Immature natural killer cell (primary cell): ENCODE measurements at regions not wholly inside any gene's neighbourhood (a gene's known extent, or its start where the extent isn't known, plus 50 kb on each side); places are given as distances from the start of the nearest gene placed in this dataset.

Source experiments
- DNase-seq, 3 donors: peaks; one replicate each; pipeline ENCODE4 v3.0.0; 2022; ENCODE audit warnings: mixed read lengths in 1 of 3
- H3K27ac Mint-ChIP-seq, 6 donors: one replicate each; pipeline ENCODE4 v1.8.0; 2020; ENCODE audit warnings: mixed read lengths in 6 of 6, mild to moderate bottlenecking in 5 of 6, inconsistent platforms in 4 of 6, moderate library complexity in 3 of 6
- H3K27me3 Mint-ChIP-seq, 3 donors: one replicate each; pipeline ENCODE4 v1.8.0; 2020 to 2021; ENCODE audit warnings: low read depth in 3 of 3, mild to moderate bottlenecking in 3 of 3, mixed read lengths in 3 of 3, moderate library complexity in 3 of 3, inconsistent platforms in 1 of 3
- H3K36me3 Mint-ChIP-seq, 3 donors: one replicate each; pipeline ENCODE4 v1.8.0; 2020; ENCODE audit warnings: mixed read lengths in 3 of 3, inconsistent platforms in 2 of 3, mild to moderate bottlenecking in 2 of 3
- H3K4me1 Mint-ChIP-seq, 2 donors: one replicate each; pipeline ENCODE4 v1.8.0; 2020; ENCODE audit warnings: inconsistent platforms in 2 of 2, mild to moderate bottlenecking in 2 of 2, mixed read lengths in 2 of 2, moderate library complexity in 1 of 2
- H3K4me3 Mint-ChIP-seq, 5 donors: one replicate each; pipeline ENCODE4 v1.8.0; 2020; ENCODE audit warnings: mild to moderate bottlenecking in 5 of 5, mixed read lengths in 5 of 5, inconsistent platforms in 3 of 5, moderate library complexity in 3 of 5
- H3K9me3 Mint-ChIP-seq, 6 donors: one replicate each; pipeline ENCODE4 v1.8.0; 2020; ENCODE audit warnings: mild to moderate bottlenecking in 6 of 6, mixed read lengths in 6 of 6, inconsistent platforms in 4 of 6, moderate library complexity in 3 of 6

GRCh38 chr3:168314166-168314565 lies 218.4 kb upstream of the GOLIM4 start:
- Mint-ChIP-seq H3K4me3 (no peak overlapping the region), H3K27ac (no peak overlapping the region), H3K4me1 (no peaks in the 10 kb centered on the region), H3K36me3 (no peaks in the 10 kb centered on the region), H3K9me3 (peaks cover 0 to 2% (median 0%) of the 10 kb centered on the region in 6 donors), H3K27me3 (peaks cover 0 to 2% (median 0%) of the 10 kb centered on the region in 3 donors)
- no peak for DNase-seq

- no peak for DNase-seq
- no peak overlapping the region for H3K27ac Mint-ChIP-seq
- peaks cover 0 to 2% (median 0%) of the 10 kb centered on the region in 3 donors for H3K27me3 Mint-ChIP-seq
- H3K9me3 Mint-ChIP-seq, result no peaks in the 10 kb centered on the region
- no peaks in the 10 kb centered on the region for H3K4me1 Mint-ChIP-seq
- no peaks in the 10 kb centered on the region for H3K36me3 Mint-ChIP-seq
- H3K4me3 Mint-ChIP-seq, result no peak overlapping the region
Observed at GRCh38 chr3:168312984-168313383, 217.3 kb upstream of the GOLIM4 start.

- DNase-seq, result no peak
- Mint-ChIP-seq H3K36me3 (no peaks in the 10 kb centered on the region), H3K27ac (no peak overlapping the region), H3K27me3 (no peaks in the 10 kb centered on the region), H3K4me3 (no peak overlapping the region), H3K9me3 (peaks cover 0 to 9% (median 0%) of the 10 kb centered on the region in 6 donors), H3K4me1 (no peaks in the 10 kb centered on the region)
Observed at GRCh38 chr3:168307893-168308292, 212.2 kb upstream of the GOLIM4 start.

- peaks cover 0 to 9% (median 0%) of the 10 kb centered on the region in 6 donors for H3K9me3 Mint-ChIP-seq
- H3K27ac Mint-ChIP-seq, result no peak overlapping the region
- no peak for DNase-seq
- H3K27me3 Mint-ChIP-seq, result peaks cover 0 to 2% (median 0%) of the 10 kb centered on the region in 3 donors
- no peak overlapping the region for H3K4me3 Mint-ChIP-seq
- no peaks in the 10 kb centered on the region for H3K36me3 Mint-ChIP-seq
- no peaks in the 10 kb centered on the region for H3K4me1 Mint-ChIP-seq
Observed at GRCh38 chr3:168295027-168295426, 199.3 kb upstream of the GOLIM4 start.

GRCh38 chr3:168292296-168292695 lies 196.6 kb upstream of the GOLIM4 start:
- DNase-seq, result no peak
- Mint-ChIP-seq H3K4me3 (no peak overlapping the region), H3K4me1 (no peaks in the 10 kb centered on the region), H3K27ac (no peak overlapping the region), H3K9me3 (peaks cover 0 to 3% (median 0%) of the 10 kb centered on the region in 6 donors), H3K36me3 (no peaks in the 10 kb centered on the region), H3K27me3 (peaks cover 0 to 2% (median 0%) of the 10 kb centered on the region in 3 donors)

- no peak for DNase-seq
- Mint-ChIP-seq H3K27me3 (peaks cover 0 to 2% (median 0%) of the 10 kb centered on the region in 3 donors), H3K36me3 (no peaks in the 10 kb centered on the region), H3K4me3 (no peak overlapping the region), H3K27ac (no peak overlapping the region), H3K4me1 (no peaks in the 10 kb centered on the region), H3K9me3 (no peaks in the 10 kb centered on the region)
Observed at GRCh38 chr3:168289471-168290008, 193.8 kb upstream of the GOLIM4 start.

GRCh38 chr3:168288511-168289401 lies 193.0 kb upstream of the GOLIM4 start:
- no peaks in the 10 kb centered on the region for H3K36me3 Mint-ChIP-seq

GRCh38 chr3:168285506-168285905 lies 189.8 kb upstream of the GOLIM4 start:
- DNase-seq, result no peak
- no peaks in the 10 kb centered on the region for H3K4me1 Mint-ChIP-seq
- H3K9me3 Mint-ChIP-seq, result peaks cover 0 to 2% (median 0%) of the 10 kb centered on the region in 6 donors
- no peaks in the 10 kb centered on the region for H3K36me3 Mint-ChIP-seq
- H3K4me3 Mint-ChIP-seq, result no peak overlapping the region
- H3K27me3 Mint-ChIP-seq, result no peaks in the 10 kb centered on the region
- H3K27ac Mint-ChIP-seq, result no peak overlapping the region

More at GRCh38 chr3:168288511-168289401, 193.0 kb upstream of the GOLIM4 start:
- Mint-ChIP-seq H3K9me3 (no peaks in the 10 kb centered on the region), H3K4me1 (no peaks in the 10 kb centered on the region), H3K4me3 (no peak overlapping the region), H3K27ac (no peak overlapping the region), H3K27me3 (peaks cover 0 to 2% (median 0%) of the 10 kb centered on the region in 3 donors)
- DNase-seq, result no peak

GRCh38 chr3:168284728-168285127 lies 189.0 kb upstream of the GOLIM4 start:
- H3K4me3 Mint-ChIP-seq, result no peak overlapping the region
- H3K4me1 Mint-ChIP-seq, result no peaks in the 10 kb centered on the region
- H3K9me3 Mint-ChIP-seq, result peaks cover 0 to 2% (median 0%) of the 10 kb centered on the region in 6 donors

GRCh38 chr3:168275662-168276061 lies 179.9 kb upstream of the GOLIM4 start:
- DNase-seq, result no peak
- Mint-ChIP-seq H3K4me3 (no peak overlapping the region), H3K36me3 (no peaks in the 10 kb centered on the region), H3K27ac (no peak overlapping the region), H3K27me3 (peaks cover 0 to 3% (median 2%) of the 10 kb centered on the region in 3 donors), H3K9me3 (no peaks in the 10 kb centered on the region), H3K4me1 (no peaks in the 10 kb centered on the region)

More at GRCh38 chr3:168284728-168285127, 189.0 kb upstream of the GOLIM4 start:
- no peak for DNase-seq
- Mint-ChIP-seq H3K36me3 (no peaks in the 10 kb centered on the region), H3K27me3 (no peaks in the 10 kb centered on the region), H3K27ac (no peak overlapping the region)

- Mint-ChIP-seq H3K27ac (no peak overlapping the region), H3K4me3 (no peak overlapping the region), H3K36me3 (no peaks in the 10 kb centered on the region), H3K27me3 (peaks cover 0 to 3% (median 2%) of the 10 kb centered on the region in 3 donors), H3K9me3 (no peaks in the 10 kb centered on the region), H3K4me1 (no peaks in the 10 kb centered on the region)
- no peak for DNase-seq
Observed at GRCh38 chr3:168273917-168274316, 178.2 kb upstream of the GOLIM4 start.

- no peaks in the 10 kb centered on the region for H3K9me3 Mint-ChIP-seq
Observed at GRCh38 chr3:168273036-168273435, 177.3 kb upstream of the GOLIM4 start.

GRCh38 chr3:168272343-168272985 lies 176.7 kb upstream of the GOLIM4 start:
- no peak overlapping the region for H3K4me3 Mint-ChIP-seq
- H3K4me1 Mint-ChIP-seq, result no peaks in the 10 kb centered on the region
- peaks cover 0 to 3% (median 2%) of the 10 kb centered on the region in 3 donors for H3K27me3 Mint-ChIP-seq
- no peak overlapping the region for H3K27ac Mint-ChIP-seq
- DNase-seq, result no peak
- no peaks in the 10 kb centered on the region for H3K9me3 Mint-ChIP-seq
- H3K36me3 Mint-ChIP-seq, result no peaks in the 10 kb centered on the region

More at GRCh38 chr3:168273036-168273435, 177.3 kb upstream of the GOLIM4 start:
- Mint-ChIP-seq H3K27ac (no peak overlapping the region), H3K4me3 (no peak overlapping the region), H3K27me3 (peaks cover 0 to 3% (median 2%) of the 10 kb centered on the region in 3 donors), H3K4me1 (no peaks in the 10 kb centered on the region), H3K36me3 (no peaks in the 10 kb centered on the region)
- DNase-seq, result no peak

- no peak for DNase-seq
- H3K9me3 Mint-ChIP-seq, result no peaks in the 10 kb centered on the region
- no peak overlapping the region for H3K27ac Mint-ChIP-seq
- no peak overlapping the region for H3K4me3 Mint-ChIP-seq
- H3K36me3 Mint-ChIP-seq, result no peaks in the 10 kb centered on the region
- H3K27me3 Mint-ChIP-seq, result peaks cover 0 to 3% (median 2%) of the 10 kb centered on the region in 3 donors
- no peaks in the 10 kb centered on the region for H3K4me1 Mint-ChIP-seq
Observed at GRCh38 chr3:168271932-168272331, 176.2 kb upstream of the GOLIM4 start.
